ENCODE measurements at regions not wholly inside any gene's neighbourhood (a gene's known extent, or its start where the extent isn't known, plus 50 kb on each side); places are given as distances from the start of the nearest gene placed in this dataset.

GRCh38 chr14:62076825-62077605, 314.8 kb downstream of the SNAPC1 start:
- no peak for TF ChIP-seq CTCF (IDR thresholded peaks at IDR 0.05)
- no peak for TF ChIP-seq POLR2A (IDR thresholded peaks at IDR 0.05)

Measured in testis (tissue), 2 donors.